ENCODE measurements at regions not wholly inside any gene's neighbourhood (a gene's known extent, or its start where the extent isn't known, plus 50 kb on each side); places are given as distances from the start of the nearest gene placed in this dataset.

GRCh38 chr2:134142341-134142738 is 111.5 kb upstream of the MGAT5 start:
- ChIA-PET POLR2A (ENCODE audit: low non-redundant PET) (no interaction called here), CTCF (no interaction called here)
- H3K27me3 ChIP-seq (replicated peaks; ENCODE audit: insufficient read depth, low read depth, low read length, poor library complexity) = no peaks in the 10 kb centered on the region
- DNase-seq (ENCODE audit: low spot score) = no peak
- H3K36me3 ChIP-seq (ENCODE audit: insufficient read depth, low read length, poor library complexity, severe bottlenecking) = no peaks in the 10 kb centered on the region
- intact Hi-C loops (cut with micrococcal nuclease; ENCODE audit: unreplicated experiment) = no loop called here
- BruUV-seq (replicated peaks) = no TSS peak
- H3K9me3 ChIP-seq (ENCODE audit: low read depth, low read length, poor library complexity, severe bottlenecking) = no peaks in the 10 kb centered on the region
- peaks cover 4% of the 10 kb centered on the region for H3K4me1 ChIP-seq (ENCODE audit: insufficient read depth, low read length, poor library complexity, severe bottlenecking)
- no peak for TF ChIP-seq CTCF (conservative IDR thresholded peaks at IDR 0.05; ENCODE audit: low read depth, low read length)
- no peak for TF ChIP-seq EZH2 (IDR thresholded peaks at IDR 0.05; ENCODE audit: borderline replicate concordance, low read depth, low read length, poor library complexity, severe bottlenecking)
- H3K4me3 ChIP-seq (ENCODE audit: low read depth, low read length, poor library complexity, severe bottlenecking) = no peak overlapping the region
- H3K27ac ChIP-seq (ENCODE audit: low read depth, low read length, poor library complexity, severe bottlenecking) = no peak overlapping the region

GRCh38 chr2:134142903-134143302 is 111.0 kb upstream of the MGAT5 start:
- no peaks in the 10 kb centered on the region for H3K9me3 ChIP-seq (ENCODE audit: low read depth, low read length, poor library complexity, severe bottlenecking)
- BruUV-seq (replicated peaks) = no TSS peak
- H3K27me3 ChIP-seq (replicated peaks; ENCODE audit: insufficient read depth, low read depth, low read length, poor library complexity) = no peaks in the 10 kb centered on the region
- H3K36me3 ChIP-seq (ENCODE audit: insufficient read depth, low read length, poor library complexity, severe bottlenecking) = no peaks in the 10 kb centered on the region
- no peak for TF ChIP-seq CTCF (conservative IDR thresholded peaks at IDR 0.05; ENCODE audit: low read depth, low read length)
- no peak for TF ChIP-seq EZH2 (IDR thresholded peaks at IDR 0.05; ENCODE audit: borderline replicate concordance, low read depth, low read length, poor library complexity, severe bottlenecking)
- no peak overlapping the region for H3K4me3 ChIP-seq (ENCODE audit: low read depth, low read length, poor library complexity, severe bottlenecking)
- intact Hi-C loops (cut with micrococcal nuclease; ENCODE audit: unreplicated experiment) = no loop called here
- CTCF ChIA-PET = no interaction called here
- peak; percentile 38 for DNase-seq (ENCODE audit: low spot score)
- no peak overlapping the region for H3K27ac ChIP-seq (ENCODE audit: low read depth, low read length, poor library complexity, severe bottlenecking)
- POLR2A ChIA-PET (ENCODE audit: low non-redundant PET) = no interaction called here
- H3K4me1 ChIP-seq (ENCODE audit: insufficient read depth, low read length, poor library complexity, severe bottlenecking) = no peaks in the 10 kb centered on the region

- H3K36me3 ChIP-seq (ENCODE audit: insufficient read depth, low read length, poor library complexity, severe bottlenecking) = no peaks in the 10 kb centered on the region
- H3K27me3 ChIP-seq (replicated peaks; ENCODE audit: insufficient read depth, low read depth, low read length, poor library complexity) = no peaks in the 10 kb centered on the region
- no peaks in the 10 kb centered on the region for H3K4me1 ChIP-seq (ENCODE audit: insufficient read depth, low read length, poor library complexity, severe bottlenecking)
- no TSS peak for BruUV-seq (replicated peaks)
- intact Hi-C loops (cut with micrococcal nuclease; ENCODE audit: unreplicated experiment) = no loop called here
- no peak overlapping the region for H3K4me3 ChIP-seq (ENCODE audit: low read depth, low read length, poor library complexity, severe bottlenecking)
- no peak for TF ChIP-seq CTCF (conservative IDR thresholded peaks at IDR 0.05; ENCODE audit: low read depth, low read length)
- TF ChIP-seq EZH2 (IDR thresholded peaks at IDR 0.05; ENCODE audit: borderline replicate concordance, low read depth, low read length, poor library complexity, severe bottlenecking) = no peak
- DNase-seq (ENCODE audit: low spot score) = no peak
- ChIA-PET POLR2A (ENCODE audit: low non-redundant PET) (no interaction called here), CTCF (no interaction called here)
- H3K27ac ChIP-seq (ENCODE audit: low read depth, low read length, poor library complexity, severe bottlenecking) = no peak overlapping the region
- H3K9me3 ChIP-seq (ENCODE audit: low read depth, low read length, poor library complexity, severe bottlenecking) = no peaks in the 10 kb centered on the region
Measured at GRCh38 chr2:134143568-134143967, 110.3 kb upstream of the MGAT5 start.

Data from A673 (cell line).